Transverse colon (tissue), 4 donors: ENCODE measurements at regions not wholly inside any gene's neighbourhood (a gene's known extent, or its start where the extent isn't known, plus 50 kb on each side); places are given as distances from the start of the nearest gene placed in this dataset.

ENCODE experiments used
- DNase-seq: peaks from one replicate; pipeline ENCODE4 v3.0.0-alpha.2; 2019
- H3K27ac ChIP-seq, 4 donors: fragments of 200-600 bp; sonication (generic); 2 replicates each; pipeline ENCODE4 v1.5.1; 2016 to 2018; ENCODE audit warnings: inconsistent platforms in 4 of 4
- H3K27me3 ChIP-seq: fragments of 200-600 bp; sonication (generic); 2 replicates; pipeline ENCODE4 v1.5.1; 2017; ENCODE audit warnings: inconsistent platforms
- H3K36me3 ChIP-seq, 4 donors: fragments of 200-600 bp; sonication (generic); 2 replicates each; pipeline ENCODE4 v1.5.1; 2017 to 2019; ENCODE audit warnings: inconsistent platforms in 4 of 4
- H3K4me1 ChIP-seq, 4 donors: fragments of 200-600 bp; sonication (generic); 2 replicates each; pipeline ENCODE4 v1.5.1; 2017 to 2020; ENCODE audit warnings: inconsistent platforms in 4 of 4
- H3K4me3 ChIP-seq, 4 donors: fragments of 200-600 bp; sonication (generic); 1 replicate in 1 of 4; 2 replicates in 3 of 4; pipeline versions ENCODE4 v1.5.1 to v1.6.1; 2017 to 2019; ENCODE audit warnings: inconsistent platforms in 4 of 4
- H3K9me3 ChIP-seq, 2 donors: fragments of 200-600 bp; sonication (generic); 2 replicates each; pipeline ENCODE4 v1.5.1; 2017 to 2019; ENCODE audit warnings: inconsistent platforms in 2 of 2
- CTCF ChIP-seq, 5 experiments: fragments of 200-600 bp in 3 of 5; fragments of 450-650 bp in 2 of 5; sonication (generic) in 3 of 5; IDR thresholded peaks; 1 replicate in 2 of 5; 2 replicates in 3 of 5; pipeline ENCODE4 v1.5.1; 2016 to 2017; ENCODE audit warnings: antibody characterized with exemption in 5 of 5, inconsistent platforms in 3 of 5, mild to moderate bottlenecking in 2 of 5, moderate library complexity in 1 of 5
- EP300 ChIP-seq: sonication (generic); formaldehyde crosslinking; IDR thresholded peaks from one replicate; pipeline ENCODE4 v1.6.1; 2017; ENCODE audit warnings: antibody characterized with exemption, low read depth
- POLR2A ChIP-seq: fragments of 450-650 bp; IDR thresholded peaks from one replicate; pipeline ENCODE4 v1.6.1; 2016; ENCODE audit warnings: antibody characterized with exemption, mild to moderate bottlenecking, moderate library complexity
- POLR2AphosphoS5 ChIP-seq, 3 donors: sonication (generic); formaldehyde crosslinking; IDR thresholded peaks; one replicate each; pipeline ENCODE4 v1.6.1; 2016; ENCODE audit warnings: antibody characterized with exemption in 3 of 3
- WGBS, 2 donors: methylation state at CpG; one replicate each; pipeline ENCODE4 v1.1.5; 2018; ENCODE audit warnings: low coverage in 1 of 2; 5-methylcytosine and 5-hydroxymethylcytosine counted together
- in situ Hi-C, 4 donors: fragments of 200-750 bp; cut with MboI; loops; one replicate each; pipeline versions ENCODE4 v1.15.0 to v1.15.1; 2017; ENCODE audit warnings: low sequenced_read_pairs in 3 of 4, low pct_ligation_motif_present in 1 of 4, low pct_unique_long_range_greater_than_20kb in 1 of 4
- intact Hi-C: fragments of 100-400 bp; cut with DNase I; formaldehyde crosslinking; loops from one replicate; pipeline ENCODE4 v1.15.1; 2023; ENCODE audit warnings: low total_unique reads

- DNase-seq = no peak
- WGBS, 2 donors = 66 to 71% methylated on average over 1 of the region's 1 CpG
- Histone ChIP-seq H3K4me1 (no peaks in the 10 kb centered on the region), H3K9me3 (no peaks in the 10 kb centered on the region), H3K4me3 (no peak overlapping the region), H3K27ac (no peak overlapping the region), H3K27me3 (no peaks in the 10 kb centered on the region), H3K36me3 (no peaks in the 10 kb centered on the region)
- intact Hi-C loops (no loop called here), in situ Hi-C loops (no loop called here)
- TF ChIP-seq POLR2A (no peak), EP300 (no peak), POLR2AphosphoS5 (IDR thresholded peaks at IDR 0.05) (no peak), CTCF (IDR thresholded peaks at IDR 0.05) (no peak)
Observed at GRCh38 chr9:116020146-116020545, 133.4 kb upstream of the PAPPA start.

- no peak for TF ChIP-seq POLR2AphosphoS5 (IDR thresholded peaks at IDR 0.05)
- no peaks in the 10 kb centered on the region for H3K9me3 ChIP-seq
- no peaks in the 10 kb centered on the region for H3K4me1 ChIP-seq
- in situ Hi-C loops = no loop called here
- no peak overlapping the region for H3K4me3 ChIP-seq
- intact Hi-C loops = no loop called here
- DNase-seq = no peak
- no peak overlapping the region for H3K27ac ChIP-seq
- H3K36me3 ChIP-seq = no peaks in the 10 kb centered on the region
- no peaks in the 10 kb centered on the region for H3K27me3 ChIP-seq
Observed at GRCh38 chr9:116020801-116021200, 132.8 kb upstream of the PAPPA start.

GRCh38 chr9:116027096-116027495 is 126.5 kb upstream of the PAPPA start:
- no peak overlapping the region for H3K4me3 ChIP-seq
- TF ChIP-seq EP300 (no peak), POLR2A (no peak), POLR2AphosphoS5 (IDR thresholded peaks at IDR 0.05) (no peak), CTCF (IDR thresholded peaks at IDR 0.05) (no peak)
- H3K4me1 ChIP-seq = no peaks in the 10 kb centered on the region
- no peaks in the 10 kb centered on the region for H3K27me3 ChIP-seq
- 72 to 86% methylated on average over 1 of the region's 1 CpG for WGBS, 2 donors
- H3K9me3 ChIP-seq = no peaks in the 10 kb centered on the region
- no peak for DNase-seq
- no peak overlapping the region for H3K27ac ChIP-seq
- in situ Hi-C loops = no loop called here
- no peaks in the 10 kb centered on the region for H3K36me3 ChIP-seq
- intact Hi-C loops = no loop called here

GRCh38 chr9:116027511-116027910 is 126.1 kb upstream of the PAPPA start:
- Histone ChIP-seq H3K9me3 (no peaks in the 10 kb centered on the region), H3K36me3 (no peaks in the 10 kb centered on the region), H3K4me3 (no peak overlapping the region), H3K27ac (no peak overlapping the region), H3K4me1 (no peaks in the 10 kb centered on the region), H3K27me3 (no peaks in the 10 kb centered on the region)
- TF ChIP-seq POLR2A = no peak
- no peak for TF ChIP-seq EP300
- TF ChIP-seq POLR2AphosphoS5 (IDR thresholded peaks at IDR 0.05) = no peak
- no peak for TF ChIP-seq CTCF (IDR thresholded peaks at IDR 0.05)
- no peak for DNase-seq
- in situ Hi-C loops = no loop called here
- intact Hi-C loops = no loop called here
- 70 to 72% methylated on average over 1 of the region's 1 CpG for WGBS, 2 donors

GRCh38 chr9:116027951-116028350 is 125.6 kb upstream of the PAPPA start:
- Histone ChIP-seq H3K27ac (no peak overlapping the region), H3K36me3 (no peaks in the 10 kb centered on the region), H3K4me1 (no peaks in the 10 kb centered on the region), H3K4me3 (no peak overlapping the region), H3K27me3 (no peaks in the 10 kb centered on the region), H3K9me3 (no peaks in the 10 kb centered on the region)
- DNase-seq = no peak
- WGBS, 2 donors = 13 to 31% methylated on average over 1 of the region's 1 CpG
- no peak for TF ChIP-seq CTCF (IDR thresholded peaks at IDR 0.05)
- in situ Hi-C loops (no loop called here), intact Hi-C loops (no loop called here)
